ENCODE measurements at regions not wholly inside any gene's neighbourhood (a gene's known extent, or its start where the extent isn't known, plus 50 kb on each side); places are given as distances from the start of the nearest gene placed in this dataset.

- no peak overlapping the region for H3K27ac ChIP-seq
- no peaks in the 10 kb centered on the region for H3K36me3 ChIP-seq (replicated peaks)
- H3K4me3 ChIP-seq (ENCODE audit: low read depth, low read length) = no peak overlapping the region
- TF ChIP-seq, protein P1, sequence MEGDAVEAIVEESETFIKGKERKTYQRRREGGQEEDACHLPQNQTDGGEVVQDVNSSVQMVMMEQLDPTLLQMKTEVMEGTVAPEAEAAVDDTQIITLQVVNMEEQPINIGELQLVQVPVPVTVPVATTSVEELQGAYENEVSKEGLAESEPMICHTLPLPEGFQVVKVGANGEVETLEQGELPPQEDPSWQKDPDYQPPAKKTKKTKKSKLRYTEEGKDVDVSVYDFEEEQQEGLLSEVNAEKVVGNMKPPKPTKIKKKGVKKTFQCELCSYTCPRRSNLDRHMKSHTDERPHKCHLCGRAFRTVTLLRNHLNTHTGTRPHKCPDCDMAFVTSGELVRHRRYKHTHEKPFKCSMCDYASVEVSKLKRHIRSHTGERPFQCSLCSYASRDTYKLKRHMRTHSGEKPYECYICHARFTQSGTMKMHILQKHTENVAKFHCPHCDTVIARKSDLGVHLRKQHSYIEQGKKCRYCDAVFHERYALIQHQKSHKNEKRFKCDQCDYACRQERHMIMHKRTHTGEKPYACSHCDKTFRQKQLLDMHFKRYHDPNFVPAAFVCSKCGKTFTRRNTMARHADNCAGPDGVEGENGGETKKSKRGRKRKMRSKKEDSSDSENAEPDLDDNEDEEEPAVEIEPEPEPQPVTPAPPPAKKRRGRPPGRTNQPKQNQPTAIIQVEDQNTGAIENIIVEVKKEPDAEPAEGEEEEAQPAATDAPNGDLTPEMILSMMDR (IDR thresholded peaks at IDR 0.05; ENCODE audit: low read depth, low read length, missing control alignments) = no peak
- H3K27me3 ChIP-seq (replicated peaks) = no peaks in the 10 kb centered on the region
- no peak for DNase-seq
- in situ Hi-C loops (cut with HindIII; ENCODE audit: low pct_ligation_motif_present, low sequenced_read_pairs) = no loop called here
These were observed 157.3 kb downstream of the NOC3L start for GRCh38 chr10:94205396-94205831.

DNA sequence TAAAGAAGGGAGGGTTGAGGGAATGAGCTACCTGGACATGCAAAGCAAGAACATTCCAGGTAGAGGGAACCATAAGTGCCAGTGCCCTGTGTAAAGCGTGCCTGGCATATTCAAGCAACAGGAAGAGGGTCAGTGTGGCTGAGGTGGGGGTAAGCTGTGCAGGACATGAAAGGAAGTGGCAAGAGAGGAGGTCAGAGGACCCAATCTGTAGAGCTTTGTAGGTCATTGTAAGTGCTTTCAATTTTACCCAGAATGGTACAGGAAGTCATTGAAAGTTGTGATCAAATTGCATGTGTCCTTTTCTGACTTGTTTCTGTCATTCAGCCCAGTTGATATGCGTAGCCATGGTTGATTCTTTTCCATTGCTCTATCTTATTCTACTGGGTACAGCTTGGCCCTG, 156.6 kb downstream of the NOC3L start:
- in situ Hi-C loops (cut with HindIII; ENCODE audit: low pct_ligation_motif_present, low sequenced_read_pairs) = no loop called here
- no peak overlapping the region for H3K4me3 ChIP-seq (ENCODE audit: low read depth, low read length)
- TF ChIP-seq, protein P1 (IDR thresholded peaks at IDR 0.05; ENCODE audit: low read depth, low read length, missing control alignments) = no peak
- DNase-seq = no peak
- H3K36me3 ChIP-seq (replicated peaks) = no peaks in the 10 kb centered on the region
- H3K27ac ChIP-seq = no peak overlapping the region
- no peaks in the 10 kb centered on the region for H3K27me3 ChIP-seq (replicated peaks)

DNA sequence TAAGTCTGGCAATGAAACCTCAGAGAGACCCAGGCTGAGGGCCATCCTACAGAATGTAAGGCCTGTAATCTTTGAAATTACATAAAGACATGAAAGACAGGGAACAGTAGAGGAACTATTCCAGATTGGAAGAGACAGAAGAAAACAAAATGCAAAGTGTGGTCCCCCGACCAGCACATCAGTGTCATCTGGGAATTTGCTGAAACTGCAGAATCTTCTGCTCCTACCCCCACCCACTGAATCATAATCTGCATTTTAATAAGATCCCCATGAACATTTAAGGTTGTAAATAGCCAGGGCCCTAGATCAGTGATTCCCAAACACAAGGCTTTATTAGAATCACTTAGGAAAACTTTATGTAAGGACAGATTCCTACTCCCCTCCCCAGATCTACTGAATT, 154.4 kb downstream of the NOC3L start:
- Histone ChIP-seq H3K27me3 (replicated peaks) (no peaks in the 10 kb centered on the region), H3K36me3 (replicated peaks) (no peaks in the 10 kb centered on the region), H3K27ac (no peak overlapping the region), H3K4me3 (ENCODE audit: low read depth, low read length) (no peak overlapping the region)
- in situ Hi-C loops (cut with HindIII; ENCODE audit: low pct_ligation_motif_present, low sequenced_read_pairs) = no loop called here
- DNase-seq = no peak
- TF ChIP-seq, protein P1 (IDR thresholded peaks at IDR 0.05; ENCODE audit: low read depth, low read length, missing control alignments) = no peak

- TF ChIP-seq, protein P1 (IDR thresholded peaks at IDR 0.05; ENCODE audit: low read depth, low read length, missing control alignments) = no peak
- in situ Hi-C loops (cut with HindIII; ENCODE audit: low pct_ligation_motif_present, low sequenced_read_pairs) = no loop called here
- no peak overlapping the region for H3K27ac ChIP-seq
- DNase-seq = no peak
- no peaks in the 10 kb centered on the region for H3K27me3 ChIP-seq (replicated peaks)
- H3K36me3 ChIP-seq (replicated peaks) = no peaks in the 10 kb centered on the region
- H3K4me3 ChIP-seq (ENCODE audit: low read depth, low read length) = no peak overlapping the region
These were observed 152.1 kb downstream of the NOC3L start for GRCh38 chr10:94210440-94211168.

DNA sequence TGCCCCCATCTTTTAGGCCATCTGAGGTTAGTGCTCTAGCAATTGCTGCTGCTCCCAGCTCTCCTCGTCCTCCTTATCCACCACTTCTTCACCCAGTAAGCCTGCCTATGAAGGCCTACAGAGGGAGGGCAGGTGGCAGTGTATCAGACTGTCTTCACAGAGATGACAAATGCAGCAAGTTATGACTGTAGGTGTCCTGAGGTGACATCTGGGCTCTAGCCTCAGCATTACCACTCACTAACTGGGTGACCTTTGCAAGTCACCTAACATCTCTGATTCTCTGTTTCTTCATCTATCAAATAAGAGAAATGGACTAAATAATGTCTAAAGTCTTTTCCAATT, 151.6 kb downstream of the NOC3L start:
- TF ChIP-seq, protein P1 (IDR thresholded peaks at IDR 0.05; ENCODE audit: low read depth, low read length, missing control alignments) = no peak
- Histone ChIP-seq H3K36me3 (replicated peaks) (no peaks in the 10 kb centered on the region), H3K4me3 (ENCODE audit: low read depth, low read length) (no peak overlapping the region), H3K27ac (no peak overlapping the region), H3K27me3 (replicated peaks) (no peaks in the 10 kb centered on the region)
- in situ Hi-C loops (cut with HindIII; ENCODE audit: low pct_ligation_motif_present, low sequenced_read_pairs) = no loop called here
- no peak for DNase-seq

DNA sequence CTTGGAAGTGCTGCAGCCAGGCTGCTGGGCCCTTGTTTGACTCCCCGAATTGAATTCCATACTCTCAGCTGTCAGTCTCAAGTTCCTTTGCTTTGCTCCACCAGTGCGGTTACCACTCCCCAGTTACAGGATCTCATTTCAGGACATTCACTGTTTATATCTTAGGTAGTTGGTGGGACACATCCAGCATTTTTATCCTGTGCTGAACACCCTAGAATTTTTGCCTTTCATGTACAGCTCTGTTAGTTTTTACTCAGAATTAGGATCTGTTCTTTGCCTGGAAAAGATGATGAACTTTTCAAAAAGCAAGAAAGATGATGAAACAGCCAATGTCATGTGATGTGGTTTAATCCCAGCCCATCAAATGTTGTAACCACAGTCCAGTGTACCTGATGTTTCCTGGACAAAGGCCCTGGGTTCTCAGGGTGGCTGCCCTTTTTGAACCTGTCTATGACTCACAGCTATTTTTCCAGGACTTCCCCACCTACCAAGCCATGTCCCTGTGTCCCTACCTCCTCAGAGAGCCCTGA, 149.7 kb downstream of the NOC3L start:
- no peak overlapping the region for H3K4me3 ChIP-seq (ENCODE audit: low read depth, low read length)
- no peaks in the 10 kb centered on the region for H3K36me3 ChIP-seq (replicated peaks)
- H3K27ac ChIP-seq = no peak overlapping the region
- H3K27me3 ChIP-seq (replicated peaks) = no peaks in the 10 kb centered on the region
- in situ Hi-C loops (cut with HindIII; ENCODE audit: low pct_ligation_motif_present, low sequenced_read_pairs) = no loop called here
- no peak for DNase-seq
- TF ChIP-seq, protein P1 (IDR thresholded peaks at IDR 0.05; ENCODE audit: low read depth, low read length, missing control alignments) = no peak

Data from brain microvascular endothelial cell (primary cell).